GM12878 (cell line): ENCODE measurements at regions not wholly inside any gene's neighbourhood (a gene's known extent, or its start where the extent isn't known, plus 50 kb on each side); places are given as distances from the start of the nearest gene placed in this dataset.

Source experiments
- ATAC-seq: fragments of 200-7000 bp; cut with Tn5 transposase; 3 replicates; pipeline ENCODE4 v1.9.1; 2020; ENCODE audit warnings: mild to moderate bottlenecking, moderate library complexity
- BruUV-seq: library from RNA; stranded (reverse); fragments of 400-500 nt; replicated peaks from 2 replicates; lab custom pipeline; 2021; lab: Mats Ljungman, UMichigan
- CTCF ChIA-PET: fragments of 300-600 bp; sonication (Branson Sonifier 250); formaldehyde crosslinking; extraction: SDS; loops from one replicate; lab custom pipeline; 2021; ENCODE audit warnings: inconsistent platforms; lab: Yijun Ruan, JAX
- POLR2A ChIA-PET: fragments of 350-600 bp; formaldehyde crosslinking; extraction: SDS; loops from one replicate; lab custom pipeline; 2021; ENCODE audit warnings: inconsistent platforms; lab: Charles Lee
- RAD21 ChIA-PET: fragments of 300-600 bp; sonication (Branson Sonifier 250); formaldehyde crosslinking; loops from one replicate; lab custom pipeline; 2023; ENCODE audit warnings: antibody characterized with exemption; ENCODE audit not compliant: unreplicated experiment; lab: Charles Lee
- SMC1A ChIA-PET: fragments of 300-600 bp; sonication (Branson Sonifier 250); formaldehyde crosslinking; loops from one replicate; lab custom pipeline; 2023; ENCODE audit not compliant: unreplicated experiment, uncharacterized antibody; lab: Charles Lee
- DNase-seq: peaks from one replicate; pipeline ENCODE4 v3.0.0-alpha.2; 2011; ENCODE audit warnings: low read depth, low spot score
- FAIRE-seq: peaks from 3 replicates; lab custom pipeline; 2011; peaks lifted over from hg19 to GRCh38; lab: Jason Lieb, UNC
- H2AFZ ChIP-seq: 2 replicates; pipeline ENCODE4 v1.6.0; 2011; ENCODE audit warnings: low read depth, low read length, control low read depth; ENCODE audit not compliant: control insufficient read depth
- H3K27ac ChIP-seq: 2 replicates; pipeline ENCODE4 v1.5.1; 2011; ENCODE audit warnings: control low read depth; ENCODE audit not compliant: control insufficient read depth, insufficient read depth
- H3K27me3 ChIP-seq, 2 experiments: replicated peaks in 1 of 2; 2 replicates each; pipeline versions ENCODE4 v1.6.0 to v1.6.1; 2011; ENCODE audit warnings: low read length in 1 of 2; ENCODE audit not compliant: control insufficient read depth in 2 of 2, insufficient read depth in 2 of 2
- H3K36me3 ChIP-seq, 2 experiments: 2 replicates each; pipeline ENCODE4 v1.5.1; 2011; ENCODE audit warnings: low read length in 1 of 2; ENCODE audit not compliant: control insufficient read depth in 2 of 2, insufficient read depth in 2 of 2
- H3K4me1 ChIP-seq: 2 replicates; pipeline ENCODE4 v1.6.1; 2011; ENCODE audit warnings: mild to moderate bottlenecking, low read length, moderate library complexity, mixed read lengths; ENCODE audit not compliant: control insufficient read depth, insufficient read depth
- H3K4me2 ChIP-seq: 2 replicates; pipeline ENCODE4 v1.6.0; 2011; ENCODE audit warnings: control low read depth; ENCODE audit not compliant: control insufficient read depth, insufficient read depth
- H3K4me3 ChIP-seq: fragments of 200-600 bp; sonication (generic); 2 replicates; pipeline ENCODE4 v1.5.1; 2016
- H3K79me2 ChIP-seq: 2 replicates; pipeline ENCODE4 v1.6.0; 2011; ENCODE audit warnings: low read length; ENCODE audit not compliant: control insufficient read depth, insufficient read depth
- H3K9ac ChIP-seq: 2 replicates; pipeline ENCODE4 v1.8.0; 2011; ENCODE audit warnings: low read length, control low read depth, mixed read lengths; ENCODE audit not compliant: control insufficient read depth, insufficient read depth
- H3K9me3 ChIP-seq: replicated peaks from 3 replicates; pipeline ENCODE4 v1.5.1; 2011; ENCODE audit warnings: mild to moderate bottlenecking, low read length; ENCODE audit not compliant: control insufficient read depth, insufficient read depth
- H4K20me1 ChIP-seq: 2 replicates; pipeline ENCODE4 v1.6.0; 2011; ENCODE audit not compliant: control insufficient read depth, insufficient read depth
- BHLHE40 ChIP-seq, 2 experiments: fragments of 450-650 bp in 1 of 2; IDR thresholded peaks; 2 replicates each; pipeline ENCODE4 v1.6.1; 2011 to 2017; ENCODE audit warnings: low read depth in 2 of 2, borderline replicate concordance in 1 of 2, improper control_type of control experiment in 1 of 2, low read length in 1 of 2, mild to moderate bottlenecking in 1 of 2
- BRCA1 ChIP-seq: IDR thresholded peaks from 2 replicates; pipeline ENCODE4 v1.6.1; 2011; ENCODE audit warnings: low read depth, low read length, improper control_type of control experiment
- MXI1 ChIP-seq: fragments of 150-350 bp; IDR thresholded peaks from 2 replicates; pipeline ENCODE4 v1.6.1; 2011; ENCODE audit warnings: low read depth, mild to moderate bottlenecking, inconsistent platforms, low read length, improper control_type of control experiment
- NFXL1 ChIP-seq: fragments of 450-650 bp; IDR thresholded peaks from 2 replicates; pipeline ENCODE4 v1.6.1; 2017; ENCODE audit warnings: antibody characterized with exemption, mild to moderate bottlenecking, borderline replicate concordance
- NR2C2 ChIP-seq: IDR thresholded peaks from 2 replicates; pipeline ENCODE4 v1.6.1; 2011; ENCODE audit warnings: borderline replicate concordance, low read depth; ENCODE audit not compliant: control insufficient read depth, insufficient read length
- SPI1 ChIP-seq: IDR thresholded peaks from 2 replicates; pipeline ENCODE4 v1.6.1; 2011; ENCODE audit warnings: low read depth, mild to moderate bottlenecking, low read length, moderate library complexity, borderline replicate concordance; ENCODE audit not compliant: insufficient read depth
- SREBF1 ChIP-seq: IDR thresholded peaks from 2 replicates; pipeline ENCODE4 v1.6.1; 2012; ENCODE audit warnings: mild to moderate bottlenecking, low read length
- SREBF2 ChIP-seq: IDR thresholded peaks from 2 replicates; pipeline ENCODE4 v1.6.1; 2012; ENCODE audit warnings: mild to moderate bottlenecking, low read length
- USF2 ChIP-seq: IDR thresholded peaks from 2 replicates; pipeline ENCODE4 v1.6.1; 2011; ENCODE audit warnings: low read depth, low read length, improper control_type of control experiment, borderline replicate concordance
- WGBS: methylation state at CpG from one replicate; pipeline ENCODE4 v1.1.6; 2016; ENCODE audit warnings: low lambda C conversion rate; ENCODE audit not compliant: insufficient replicate concordance, insufficient coverage; ENCODE audit errors: missing lambda C conversion rate; 5-methylcytosine and 5-hydroxymethylcytosine counted together
- in situ Hi-C: fragments of 300-500 bp; cut with MboI; formaldehyde crosslinking; loops from 9 replicates; pipeline ENCODE4 v1.14.3; 2018; ENCODE audit warnings: mixed read lengths
- intact Hi-C: fragments of 100-400 bp; cut with micrococcal nuclease; formaldehyde crosslinking; loops from one replicate; pipeline ENCODE4 v1.14.2; 2022; ENCODE audit not compliant: unreplicated experiment
- TF ChIP-seq, protein P1 (sequence below): fragments of 450-650 bp; IDR thresholded peaks from 2 replicates; pipeline ENCODE4 v1.6.1; 2018; ENCODE audit warnings: mild to moderate bottlenecking, low read depth, moderate library complexity; ENCODE audit not compliant: partially characterized antibody
- TF ChIP-seq, protein P2 (sequence below): fragments of 150-350 bp; IDR thresholded peaks from 2 replicates; pipeline ENCODE4 v1.6.1; 2016; ENCODE audit warnings: low read depth, low read length

DNA sequence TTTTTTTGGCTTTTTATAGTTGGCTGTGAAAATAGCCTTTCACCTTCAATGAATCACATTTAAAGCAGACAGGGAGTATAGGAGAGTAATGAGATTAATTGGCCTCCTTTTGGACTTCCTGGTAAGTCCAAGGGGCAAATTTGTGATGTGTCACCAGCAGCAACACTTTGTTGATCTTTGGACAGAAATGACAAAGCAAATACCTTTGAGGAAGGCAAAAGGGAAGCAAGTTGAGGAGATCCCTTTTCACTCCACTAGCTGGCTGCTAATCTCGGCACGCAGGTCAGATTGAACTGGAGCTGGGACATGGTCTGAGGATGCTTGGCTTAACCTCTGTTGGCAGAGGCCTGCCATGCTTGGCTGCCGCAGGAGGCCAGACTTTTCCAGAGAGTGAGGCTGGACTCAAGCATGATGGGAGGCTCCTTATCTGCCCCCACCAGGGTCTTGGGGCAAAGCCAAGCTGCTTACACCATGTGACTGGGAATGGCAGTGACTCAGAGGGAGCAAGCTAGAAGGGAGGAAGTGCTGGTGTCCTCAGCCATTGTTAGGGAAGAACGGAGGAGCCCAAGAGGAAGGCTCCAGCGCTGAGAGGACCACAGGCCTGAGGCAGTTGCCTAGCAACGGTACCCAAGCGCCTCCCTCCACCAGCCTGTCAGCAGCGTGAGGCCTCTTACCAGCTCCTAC is 174.5 kb upstream of the MAP1B start (continued):
- no peak for TF ChIP-seq NR2C2
- TF ChIP-seq NFXL1 = no peak
- TF ChIP-seq SREBF2 = no peak
- TF ChIP-seq SREBF1 = no peak
- TF ChIP-seq, protein P1, sequence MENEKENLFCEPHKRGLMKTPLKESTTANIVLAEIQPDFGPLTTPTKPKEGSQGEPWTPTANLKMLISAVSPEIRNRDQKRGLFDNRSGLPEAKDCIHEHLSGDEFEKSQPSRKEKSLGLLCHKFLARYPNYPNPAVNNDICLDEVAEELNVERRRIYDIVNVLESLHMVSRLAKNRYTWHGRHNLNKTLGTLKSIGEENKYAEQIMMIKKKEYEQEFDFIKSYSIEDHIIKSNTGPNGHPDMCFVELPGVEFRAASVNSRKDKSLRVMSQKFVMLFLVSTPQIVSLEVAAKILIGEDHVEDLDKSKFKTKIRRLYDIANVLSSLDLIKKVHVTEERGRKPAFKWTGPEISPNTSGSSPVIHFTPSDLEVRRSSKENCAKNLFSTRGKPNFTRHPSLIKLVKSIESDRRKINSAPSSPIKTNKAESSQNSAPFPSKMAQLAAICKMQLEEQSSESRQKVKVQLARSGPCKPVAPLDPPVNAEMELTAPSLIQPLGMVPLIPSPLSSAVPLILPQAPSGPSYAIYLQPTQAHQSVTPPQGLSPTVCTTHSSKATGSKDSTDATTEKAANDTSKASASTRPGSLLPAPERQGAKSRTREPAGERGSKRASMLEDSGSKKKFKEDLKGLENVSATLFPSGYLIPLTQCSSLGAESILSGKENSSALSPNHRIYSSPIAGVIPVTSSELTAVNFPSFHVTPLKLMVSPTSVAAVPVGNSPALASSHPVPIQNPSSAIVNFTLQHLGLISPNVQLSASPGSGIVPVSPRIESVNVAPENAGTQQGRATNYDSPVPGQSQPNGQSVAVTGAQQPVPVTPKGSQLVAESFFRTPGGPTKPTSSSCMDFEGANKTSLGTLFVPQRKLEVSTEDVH = no peak

DNA sequence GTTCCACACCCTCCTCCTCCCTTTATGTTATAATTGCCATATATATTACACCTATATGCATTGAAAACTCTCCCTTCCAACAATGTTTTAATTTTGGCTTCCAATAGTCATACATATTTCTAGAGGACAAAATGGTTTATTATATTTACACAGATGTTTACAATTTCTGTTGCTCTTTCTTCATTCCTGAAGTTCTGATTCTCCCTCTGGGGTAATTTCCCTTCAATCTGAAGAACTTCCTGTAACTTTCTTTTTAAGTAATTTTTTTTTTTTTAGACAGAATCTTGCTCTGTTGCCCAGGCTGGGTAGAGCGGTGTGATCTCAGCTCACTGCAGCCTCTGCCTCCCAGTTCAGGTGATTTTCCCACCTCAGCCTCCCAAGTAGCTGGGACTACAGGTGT is 173.0 kb upstream of the MAP1B start:
- H3K4me1 ChIP-seq = no peaks in the 10 kb centered on the region
- POLR2A ChIA-PET = no interaction called here
- H3K27me3 ChIP-seq = no peaks in the 10 kb centered on the region; a peak in 1 of 4 replicates
- no peak for FAIRE-seq
- no peak for ATAC-seq
- TF ChIP-seq SPI1 (no peak), USF2 (no peak), MXI1 (no peak), BRCA1 (no peak), BHLHE40 (IDR thresholded peaks at IDR 0.05; ENCODE audit: borderline replicate concordance in 1 of 2, low read depth in 2 of 2, low read length in 1 of 2) (no peak)
- TF ChIP-seq, protein P2, sequence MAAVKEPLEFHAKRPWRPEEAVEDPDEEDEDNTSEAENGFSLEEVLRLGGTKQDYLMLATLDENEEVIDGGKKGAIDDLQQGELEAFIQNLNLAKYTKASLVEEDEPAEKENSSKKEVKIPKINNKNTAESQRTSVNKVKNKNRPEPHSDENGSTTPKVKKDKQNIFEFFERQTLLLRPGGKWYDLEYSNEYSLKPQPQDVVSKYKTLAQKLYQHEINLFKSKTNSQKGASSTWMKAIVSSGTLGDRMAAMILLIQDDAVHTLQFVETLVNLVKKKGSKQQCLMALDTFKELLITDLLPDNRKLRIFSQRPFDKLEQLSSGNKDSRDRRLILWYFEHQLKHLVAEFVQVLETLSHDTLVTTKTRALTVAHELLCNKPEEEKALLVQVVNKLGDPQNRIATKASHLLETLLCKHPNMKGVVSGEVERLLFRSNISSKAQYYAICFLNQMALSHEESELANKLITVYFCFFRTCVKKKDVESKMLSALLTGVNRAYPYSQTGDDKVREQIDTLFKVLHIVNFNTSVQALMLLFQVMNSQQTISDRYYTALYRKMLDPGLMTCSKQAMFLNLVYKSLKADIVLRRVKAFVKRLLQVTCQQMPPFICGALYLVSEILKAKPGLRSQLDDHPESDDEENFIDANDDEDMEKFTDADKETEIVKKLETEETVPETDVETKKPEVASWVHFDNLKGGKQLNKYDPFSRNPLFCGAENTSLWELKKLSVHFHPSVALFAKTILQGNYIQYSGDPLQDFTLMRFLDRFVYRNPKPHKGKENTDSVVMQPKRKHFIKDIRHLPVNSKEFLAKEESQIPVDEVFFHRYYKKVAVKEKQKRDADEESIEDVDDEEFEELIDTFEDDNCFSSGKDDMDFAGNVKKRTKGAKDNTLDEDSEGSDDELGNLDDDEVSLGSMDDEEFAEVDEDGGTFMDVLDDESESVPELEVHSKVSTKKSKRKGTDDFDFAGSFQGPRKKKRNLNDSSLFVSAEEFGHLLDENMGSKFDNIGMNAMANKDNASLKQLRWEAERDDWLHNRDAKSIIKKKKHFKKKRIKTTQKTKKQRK = no peak
- no peak overlapping the region for H3K4me3 ChIP-seq
- no peaks in the 10 kb centered on the region for H4K20me1 ChIP-seq
- SMC1A ChIA-PET = no interaction called here
- DNase-seq = no peak
- no peak overlapping the region for H2AFZ ChIP-seq
- H3K27ac ChIP-seq = no peak overlapping the region
- RAD21 ChIA-PET = no interaction called here
- no peaks in the 10 kb centered on the region for H3K36me3 ChIP-seq
- no peak overlapping the region for H3K9ac ChIP-seq
- no peak overlapping the region for H3K4me2 ChIP-seq
- no peaks in the 10 kb centered on the region for H3K79me2 ChIP-seq
- in situ Hi-C loops = no loop called here
- H3K9me3 ChIP-seq = no peaks in the 10 kb centered on the region
- intact Hi-C loops = no loop called here
- 90% methylated on average over 1 of the region's 1 CpG for WGBS
- no TSS peak for BruUV-seq
- CTCF ChIA-PET = no interaction called here
